WERI-Rb-1 (cell line): ENCODE measurements at regions not wholly inside any gene's neighbourhood (a gene's known extent, or its start where the extent isn't known, plus 50 kb on each side); places are given as distances from the start of the nearest gene placed in this dataset.

Source experiments
- DNase-seq: peaks from one replicate; pipeline ENCODE4 v3.0.0-alpha.2; 2020
- H3K27ac ChIP-seq: fragments of 250-450 bp; sonication (Bioruptor Pico); 2 replicates; pipeline ENCODE4 v1.5.1; 2020; ENCODE audit warnings: mild to moderate bottlenecking, moderate library complexity
- H3K27me3 ChIP-seq: fragments of 250-450 bp; sonication (Bioruptor Pico); 2 replicates; pipeline ENCODE4 v1.5.1; 2021; ENCODE audit warnings: mild to moderate bottlenecking, low read depth, moderate library complexity; ENCODE audit not compliant: insufficient read depth, severe bottlenecking
- H3K36me3 ChIP-seq: fragments of 250-450 bp; sonication (Bioruptor Pico); 2 replicates; pipeline ENCODE4 v1.5.1; 2020; ENCODE audit warnings: mild to moderate bottlenecking, moderate library complexity
- H3K4me3 ChIP-seq: 2 replicates; pipeline ENCODE4 v1.5.1; 2011; ENCODE audit warnings: low read depth, mild to moderate bottlenecking, control low read depth, low read length
- H3K9me3 ChIP-seq: fragments of 250-450 bp; sonication (Bioruptor Pico); 2 replicates; pipeline ENCODE4 v1.5.1; 2021; ENCODE audit warnings: mild to moderate bottlenecking, moderate library complexity; ENCODE audit not compliant: severe bottlenecking
- TF ChIP-seq, protein P1 (sequence below): IDR thresholded peaks from 2 replicates; pipeline ENCODE4 v1.5.1; 2011; ENCODE audit warnings: low read depth, mild to moderate bottlenecking, control low read depth, inconsistent platforms, low read length

DNA sequence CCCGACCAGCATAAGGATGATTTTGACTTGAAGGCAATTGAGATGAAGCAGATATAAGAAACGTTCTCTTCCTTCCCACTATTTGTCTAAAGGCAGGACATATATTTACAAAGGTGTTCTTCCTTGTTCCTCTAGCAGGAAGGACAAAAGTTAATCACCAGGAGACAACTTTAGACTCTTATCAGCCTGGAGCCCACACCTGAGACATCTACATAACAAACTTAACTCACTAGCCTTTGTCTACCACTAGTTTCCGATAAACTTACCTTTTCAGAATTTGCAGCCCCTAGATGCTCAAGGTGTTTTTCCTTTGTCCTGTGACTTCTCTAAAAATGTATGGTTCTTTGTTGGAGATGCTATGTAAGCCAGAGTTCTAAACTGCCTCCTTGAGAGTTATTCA is 1047.8 kb upstream of the NXPH2 start:
- Histone ChIP-seq H3K27me3 (no peaks in the 10 kb centered on the region), H3K9me3 (no peaks in the 10 kb centered on the region), H3K4me3 (no peak overlapping the region), H3K27ac (no peak overlapping the region), H3K36me3 (no peaks in the 10 kb centered on the region)
- TF ChIP-seq, protein P1, sequence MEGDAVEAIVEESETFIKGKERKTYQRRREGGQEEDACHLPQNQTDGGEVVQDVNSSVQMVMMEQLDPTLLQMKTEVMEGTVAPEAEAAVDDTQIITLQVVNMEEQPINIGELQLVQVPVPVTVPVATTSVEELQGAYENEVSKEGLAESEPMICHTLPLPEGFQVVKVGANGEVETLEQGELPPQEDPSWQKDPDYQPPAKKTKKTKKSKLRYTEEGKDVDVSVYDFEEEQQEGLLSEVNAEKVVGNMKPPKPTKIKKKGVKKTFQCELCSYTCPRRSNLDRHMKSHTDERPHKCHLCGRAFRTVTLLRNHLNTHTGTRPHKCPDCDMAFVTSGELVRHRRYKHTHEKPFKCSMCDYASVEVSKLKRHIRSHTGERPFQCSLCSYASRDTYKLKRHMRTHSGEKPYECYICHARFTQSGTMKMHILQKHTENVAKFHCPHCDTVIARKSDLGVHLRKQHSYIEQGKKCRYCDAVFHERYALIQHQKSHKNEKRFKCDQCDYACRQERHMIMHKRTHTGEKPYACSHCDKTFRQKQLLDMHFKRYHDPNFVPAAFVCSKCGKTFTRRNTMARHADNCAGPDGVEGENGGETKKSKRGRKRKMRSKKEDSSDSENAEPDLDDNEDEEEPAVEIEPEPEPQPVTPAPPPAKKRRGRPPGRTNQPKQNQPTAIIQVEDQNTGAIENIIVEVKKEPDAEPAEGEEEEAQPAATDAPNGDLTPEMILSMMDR, result no peak
- no peak for DNase-seq

DNA sequence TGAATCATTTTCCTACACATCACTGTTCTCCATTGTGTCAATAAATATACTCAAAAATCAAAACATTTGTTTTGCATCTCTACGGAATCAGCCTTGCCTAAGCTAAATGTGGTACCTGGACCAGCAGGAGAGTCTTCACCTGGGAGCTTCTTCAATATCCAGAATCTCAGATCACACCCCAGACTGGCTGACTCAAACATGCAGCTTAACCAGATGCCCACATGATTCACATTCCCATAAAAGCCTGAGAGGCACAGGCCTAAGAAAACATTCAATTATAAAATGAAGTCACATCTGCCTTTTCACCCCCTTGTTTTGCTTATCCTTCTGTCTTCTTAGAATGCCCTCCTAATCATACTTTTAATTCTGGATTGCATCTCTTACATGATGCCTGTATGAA is 1045.5 kb upstream of the NXPH2 start:
- H3K27ac ChIP-seq, result no peak overlapping the region
- H3K4me3 ChIP-seq, result no peak overlapping the region
- H3K36me3 ChIP-seq, result no peaks in the 10 kb centered on the region
- peaks cover 4% of the 10 kb centered on the region for H3K9me3 ChIP-seq
- no peaks in the 10 kb centered on the region for H3K27me3 ChIP-seq
- DNase-seq, result no peak
- TF ChIP-seq, protein P1, result no peak

DNA sequence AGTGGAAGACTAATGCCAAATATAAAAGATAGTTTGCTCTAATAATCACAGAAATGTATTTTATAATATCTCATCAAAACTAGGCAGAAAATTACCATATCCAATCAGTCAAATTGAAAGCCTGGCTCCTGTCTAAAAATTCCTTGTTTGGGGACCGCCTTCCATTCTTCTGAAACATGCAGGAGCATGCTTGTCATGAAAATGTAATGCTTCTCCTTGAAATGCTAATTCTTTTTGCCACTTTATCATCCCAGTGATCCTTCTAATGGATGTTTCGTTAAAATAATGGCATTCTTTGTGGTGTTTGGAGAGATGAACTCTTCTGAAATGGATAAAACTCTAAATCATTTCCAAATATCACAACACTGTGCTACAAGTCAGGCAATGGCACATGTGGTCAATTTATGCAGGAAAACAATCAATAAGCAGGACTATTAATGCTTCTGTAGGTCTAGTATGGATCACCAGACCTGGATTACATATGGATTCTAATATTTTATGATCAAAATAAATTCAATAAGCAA is 1039.1 kb upstream of the NXPH2 start:
- TF ChIP-seq, protein P1, result no peak
- Histone ChIP-seq H3K4me3 (no peak overlapping the region), H3K9me3 (peaks cover 4% of the 10 kb centered on the region), H3K27me3 (no peaks in the 10 kb centered on the region), H3K27ac (no peak overlapping the region), H3K36me3 (no peaks in the 10 kb centered on the region)
- DNase-seq, result no peak

DNA sequence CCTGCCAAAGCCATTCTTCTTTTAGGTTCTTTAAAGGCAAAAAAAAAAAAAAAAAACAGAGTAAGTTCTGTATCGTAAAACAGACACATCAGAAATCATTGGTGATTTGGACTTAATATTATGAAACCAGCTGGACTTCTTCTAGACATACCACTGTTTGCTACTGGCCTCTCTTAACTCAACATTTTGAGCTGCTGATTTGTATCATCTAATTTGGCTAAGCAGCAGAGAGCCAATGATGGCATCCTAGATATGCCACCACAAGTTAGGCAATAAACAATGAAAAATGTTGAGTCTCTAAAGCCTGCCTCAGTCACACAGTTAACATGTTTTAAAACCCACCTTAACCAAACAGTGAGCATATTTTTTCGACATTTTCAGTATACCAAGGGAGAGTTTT is 1034.3 kb upstream of the NXPH2 start:
- no peaks in the 10 kb centered on the region for H3K9me3 ChIP-seq
- TF ChIP-seq, protein P1, result no peak
- H3K27me3 ChIP-seq, result no peaks in the 10 kb centered on the region
- H3K4me3 ChIP-seq, result no peak overlapping the region
- H3K27ac ChIP-seq, result no peak overlapping the region
- DNase-seq, result no peak
- H3K36me3 ChIP-seq, result no peaks in the 10 kb centered on the region

DNA sequence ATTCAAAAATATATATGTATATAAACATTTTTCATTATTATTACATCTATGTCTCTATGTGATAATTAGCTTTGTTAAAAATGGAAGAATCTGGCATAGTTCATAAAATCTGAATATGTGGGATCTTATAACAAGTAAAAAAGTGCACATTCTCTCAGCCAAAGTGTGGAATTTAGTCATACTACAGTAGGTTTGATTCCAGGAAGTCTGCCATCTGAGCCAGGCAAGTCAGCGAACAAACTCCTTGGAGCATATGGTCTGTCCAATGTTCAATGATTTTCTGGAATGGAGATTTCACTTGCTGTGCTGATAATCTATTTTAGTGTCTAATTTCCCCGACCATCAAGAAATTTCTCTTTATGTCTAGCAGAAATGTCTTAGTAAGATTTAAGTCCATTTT is 1033.2 kb upstream of the NXPH2 start:
- H3K36me3 ChIP-seq, result no peaks in the 10 kb centered on the region
- H3K4me3 ChIP-seq, result no peak overlapping the region
- no peaks in the 10 kb centered on the region for H3K27me3 ChIP-seq
- TF ChIP-seq, protein P1, result no peak
- no peak for DNase-seq
- H3K27ac ChIP-seq, result no peak overlapping the region
- no peaks in the 10 kb centered on the region for H3K9me3 ChIP-seq

DNA sequence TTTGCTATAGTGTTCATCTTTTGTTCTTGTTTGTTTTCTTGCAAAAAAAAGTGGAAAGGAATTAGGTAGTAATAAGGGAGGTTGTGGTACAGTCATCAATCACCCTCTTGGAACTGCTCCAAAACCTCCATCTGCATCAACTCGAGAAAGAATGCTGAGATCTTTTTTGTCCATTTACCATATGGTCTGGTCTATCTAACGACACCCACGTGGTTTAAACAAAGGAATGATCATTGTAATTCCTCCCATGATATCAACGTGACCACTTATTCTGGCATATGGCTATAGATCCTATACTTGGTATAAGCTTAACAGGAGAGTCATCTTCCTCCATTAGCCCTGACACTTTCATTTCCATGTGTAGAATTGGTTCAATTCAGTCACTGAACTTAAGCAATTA is 1025.3 kb upstream of the NXPH2 start:
- no peak overlapping the region for H3K27ac ChIP-seq
- H3K9me3 ChIP-seq, result no peaks in the 10 kb centered on the region
- no peaks in the 10 kb centered on the region for H3K27me3 ChIP-seq
- no peaks in the 10 kb centered on the region for H3K36me3 ChIP-seq
- H3K4me3 ChIP-seq, result no peak overlapping the region
- no peak for DNase-seq
- TF ChIP-seq, protein P1, result no peak
